K562 (cell line): ENCODE measurements at regions not wholly inside any gene's neighbourhood (a gene's known extent, or its start where the extent isn't known, plus 50 kb on each side); places are given as distances from the start of the nearest gene placed in this dataset.

ENCODE experiments used
- CBX2 ChIP-seq: fragments of 200-600 bp; sonication (generic); IDR thresholded peaks from one replicate; pipeline ENCODE4 v1.6.1; 2012; ENCODE audit warnings: mild to moderate bottlenecking, low read length, inconsistent platforms; ENCODE audit not compliant: insufficient read depth, poor library complexity, severe bottlenecking
- ESRRA ChIP-seq: fragments of 450-650 bp; IDR thresholded peaks from 2 replicates; pipeline ENCODE4 v1.6.1; 2014; ENCODE audit warnings: low read depth, mild to moderate bottlenecking, moderate library complexity, borderline replicate concordance
- GATAD2B ChIP-seq: fragments of 450-650 bp; IDR thresholded peaks from 2 replicates; pipeline ENCODE4 v1.6.1; 2017; ENCODE audit warnings: mild to moderate bottlenecking, borderline replicate concordance
- POLR2AphosphoS5 ChIP-seq: IDR thresholded peaks from 2 replicates; pipeline ENCODE4 v1.6.1; 2011; ENCODE audit warnings: mild to moderate bottlenecking, low read depth, low read length, moderate library complexity; ENCODE audit not compliant: control insufficient read depth, insufficient read depth
- TEAD4 ChIP-seq, 2 experiments: sonication (generic) in 1 of 2; formaldehyde crosslinking in 1 of 2; IDR thresholded peaks; 2 replicates each; pipeline versions ENCODE4 v1.6.1 to v1.8.0; 2012 to 2022; ENCODE audit warnings: borderline replicate concordance in 1 of 2, inconsistent platforms in 1 of 2, low read length in 1 of 2, mild to moderate bottlenecking in 1 of 2, missing genetic modification reagents in 1 of 2
- ZNF175 ChIP-seq: fragments of 200-800 bp; sonication (Bioruptor generic); IDR thresholded peaks from 2 replicates; pipeline ENCODE4 v1.6.1; 2016; ENCODE audit warnings: low read depth, mild to moderate bottlenecking, missing genetic modification characterization, missing compliant biosample characterization
- ZNF24 ChIP-seq: fragments of 450-650 bp; IDR thresholded peaks from 2 replicates; pipeline ENCODE4 v1.6.1; 2016
- ZNF354B ChIP-seq: fragments of 250-450 bp; sonication (Bioruptor Pico); IDR thresholded peaks from 2 replicates; pipeline ENCODE4 v1.4.0; 2020
- ZNF830 ChIP-seq: fragments of 250-450 bp; sonication (Bioruptor Pico); IDR thresholded peaks from 2 replicates; pipeline ENCODE4 v1.5.0; 2021; ENCODE audit warnings: mild to moderate bottlenecking
- TF ChIP-seq, protein P1 (sequence below): fragments of 150-350 bp; conservative IDR thresholded peaks from 2 replicates; pipeline ENCODE4 v1.6.1; 2014; ENCODE audit warnings: low read length
- TF ChIP-seq, protein P2 (sequence below), 3 experiments: IDR thresholded peaks in 2 of 3; conservative IDR thresholded peaks in 1 of 3; 2 replicates each; pipeline ENCODE4 v1.5.1; 2011 to 2012; ENCODE audit warnings: low read length in 3 of 3, mild to moderate bottlenecking in 3 of 3, control low read depth in 2 of 3, improper control_type of control experiment in 1 of 3, inconsistent platforms in 1 of 3, low read depth in 1 of 3, mixed read lengths in 1 of 3, moderate library complexity in 1 of 3; ENCODE audit not compliant: insufficient read depth in 2 of 3

DNA sequence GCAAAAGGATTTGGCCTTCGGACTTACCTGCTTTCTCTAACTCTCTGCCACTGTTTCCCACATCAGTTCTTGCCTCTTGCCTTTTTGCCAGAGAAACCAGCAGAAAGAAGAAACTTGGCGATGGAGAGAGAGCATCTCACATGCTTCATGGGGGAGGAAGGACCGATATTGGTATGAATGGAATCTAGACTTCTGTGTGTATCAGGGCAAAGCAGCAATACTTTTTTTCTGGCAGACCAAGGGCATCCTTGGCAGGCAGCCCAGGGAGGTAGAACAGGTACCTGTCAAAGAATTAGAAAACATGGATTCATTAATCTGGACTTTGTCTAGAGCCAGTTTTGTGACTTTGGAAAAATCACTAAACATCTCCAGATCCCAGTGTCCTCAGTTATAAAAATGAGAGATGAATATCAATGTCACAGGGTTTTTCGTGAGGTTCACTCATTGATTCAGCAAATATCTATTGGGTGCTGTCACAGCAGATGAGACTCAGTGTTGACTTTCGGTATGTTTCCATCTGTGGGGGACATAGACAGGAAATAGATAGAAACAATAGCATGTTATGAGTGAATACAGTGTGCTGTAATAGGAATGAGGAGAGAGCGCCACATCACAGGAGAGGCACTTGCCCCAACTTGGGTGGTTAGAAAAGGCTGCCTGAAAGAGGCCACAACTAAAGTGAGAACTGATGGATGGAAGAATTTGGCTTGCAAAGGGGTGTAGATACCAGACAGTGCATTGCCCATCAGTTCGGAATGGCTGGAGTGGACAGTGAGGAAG is 114.1 kb downstream of the CD83 start:
- TF ChIP-seq ZNF354B (CRISPR knock-in tag), result no peak
- no peak for TF ChIP-seq ESRRA
- TF ChIP-seq, protein P1, sequence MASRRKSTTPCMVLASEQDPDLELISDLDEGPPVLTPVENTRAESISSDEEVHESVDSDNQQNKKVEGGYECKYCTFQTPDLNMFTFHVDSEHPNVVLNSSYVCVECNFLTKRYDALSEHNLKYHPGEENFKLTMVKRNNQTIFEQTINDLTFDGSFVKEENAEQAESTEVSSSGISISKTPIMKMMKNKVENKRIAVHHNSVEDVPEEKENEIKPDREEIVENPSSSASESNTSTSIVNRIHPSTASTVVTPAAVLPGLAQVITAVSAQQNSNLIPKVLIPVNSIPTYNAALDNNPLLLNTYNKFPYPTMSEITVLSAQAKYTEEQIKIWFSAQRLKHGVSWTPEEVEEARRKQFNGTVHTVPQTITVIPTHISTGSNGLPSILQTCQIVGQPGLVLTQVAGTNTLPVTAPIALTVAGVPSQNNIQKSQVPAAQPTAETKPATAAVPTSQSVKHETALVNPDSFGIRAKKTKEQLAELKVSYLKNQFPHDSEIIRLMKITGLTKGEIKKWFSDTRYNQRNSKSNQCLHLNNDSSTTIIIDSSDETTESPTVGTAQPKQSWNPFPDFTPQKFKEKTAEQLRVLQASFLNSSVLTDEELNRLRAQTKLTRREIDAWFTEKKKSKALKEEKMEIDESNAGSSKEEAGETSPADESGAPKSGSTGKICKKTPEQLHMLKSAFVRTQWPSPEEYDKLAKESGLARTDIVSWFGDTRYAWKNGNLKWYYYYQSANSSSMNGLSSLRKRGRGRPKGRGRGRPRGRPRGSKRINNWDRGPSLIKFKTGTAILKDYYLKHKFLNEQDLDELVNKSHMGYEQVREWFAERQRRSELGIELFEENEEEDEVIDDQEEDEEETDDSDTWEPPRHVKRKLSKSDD, result no peak
- TF ChIP-seq, protein P2, sequence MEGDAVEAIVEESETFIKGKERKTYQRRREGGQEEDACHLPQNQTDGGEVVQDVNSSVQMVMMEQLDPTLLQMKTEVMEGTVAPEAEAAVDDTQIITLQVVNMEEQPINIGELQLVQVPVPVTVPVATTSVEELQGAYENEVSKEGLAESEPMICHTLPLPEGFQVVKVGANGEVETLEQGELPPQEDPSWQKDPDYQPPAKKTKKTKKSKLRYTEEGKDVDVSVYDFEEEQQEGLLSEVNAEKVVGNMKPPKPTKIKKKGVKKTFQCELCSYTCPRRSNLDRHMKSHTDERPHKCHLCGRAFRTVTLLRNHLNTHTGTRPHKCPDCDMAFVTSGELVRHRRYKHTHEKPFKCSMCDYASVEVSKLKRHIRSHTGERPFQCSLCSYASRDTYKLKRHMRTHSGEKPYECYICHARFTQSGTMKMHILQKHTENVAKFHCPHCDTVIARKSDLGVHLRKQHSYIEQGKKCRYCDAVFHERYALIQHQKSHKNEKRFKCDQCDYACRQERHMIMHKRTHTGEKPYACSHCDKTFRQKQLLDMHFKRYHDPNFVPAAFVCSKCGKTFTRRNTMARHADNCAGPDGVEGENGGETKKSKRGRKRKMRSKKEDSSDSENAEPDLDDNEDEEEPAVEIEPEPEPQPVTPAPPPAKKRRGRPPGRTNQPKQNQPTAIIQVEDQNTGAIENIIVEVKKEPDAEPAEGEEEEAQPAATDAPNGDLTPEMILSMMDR (IDR thresholded peaks at IDR 0.05 in 2 of 3, conservative IDR thresholded peaks at IDR 0.05 in 1 of 3; ENCODE audit: insufficient read depth in 2 of 3, low read depth in 1 of 3, low read length in 3 of 3), result no peak
- TF ChIP-seq POLR2AphosphoS5, result no peak
- no peak for TF ChIP-seq ZNF175 (CRISPR knock-in tag)
- no peak for TF ChIP-seq TEAD4 (IDR thresholded peaks at IDR 0.05; ENCODE audit: low read length)
- no peak for TF ChIP-seq TEAD4 (CRISPR knock-in tag; IDR thresholded peaks at IDR 0.05; ENCODE audit: borderline replicate concordance)
- no peak for TF ChIP-seq ZNF830 (CRISPR knock-in tag)
- TF ChIP-seq CBX2, result no peak
- no peak for TF ChIP-seq GATAD2B
- no peak for TF ChIP-seq ZNF24
